Left colon (tissue), 2 donors: ENCODE measurements at regions not wholly inside any gene's neighbourhood (a gene's known extent, or its start where the extent isn't known, plus 50 kb on each side); places are given as distances from the start of the nearest gene placed in this dataset.

Experiments used
- ATAC-seq: fragments of 200-7000 bp; cut with Tn5 transposase; one replicate; pipeline ENCODE4 v1.9.1; 2020; ENCODE audit warnings: mild to moderate bottlenecking, moderate library complexity
- DNase-seq, 2 donors: peaks; one replicate each; pipeline ENCODE4 v3.0.0-alpha.2; 2020
- intact Hi-C, 2 donors: fragments of 100-400 bp; cut with DNase I in 1 of 2; cut with micrococcal nuclease in 1 of 2; formaldehyde crosslinking; loops; one replicate each; pipeline versions ENCODE4 v1.11.2 to v1.14.0; 2022; cut with DNase I, micrococcal nuclease
- donor health status: DM: no; HTN: no; CAD: no.
- donor health status: DM: yes; HTN: yes; CAD: no.

DNA sequence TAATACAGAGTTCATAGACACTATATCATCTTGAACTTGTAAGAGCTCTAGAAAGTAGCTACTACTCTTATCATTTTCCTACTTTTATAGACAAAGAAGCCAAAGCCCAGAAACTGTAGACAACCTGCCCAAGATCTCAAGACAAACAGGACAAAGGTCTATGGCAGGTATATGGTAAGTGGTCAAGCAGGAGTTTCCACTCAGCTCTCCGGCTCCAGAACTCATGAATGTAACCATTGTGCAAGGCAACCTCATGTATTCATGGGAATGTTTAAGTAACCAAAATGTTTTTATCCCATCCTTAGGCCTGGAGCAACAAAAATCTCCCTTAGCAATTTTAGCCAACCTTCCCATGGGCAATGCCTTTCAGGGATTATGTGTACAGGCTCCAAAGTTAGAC lies 163.4 kb upstream of the PUM3 start:
- intact Hi-C loops, result no loop called here
- no peak for DNase-seq
- peak; percentile 41 for ATAC-seq

DNA sequence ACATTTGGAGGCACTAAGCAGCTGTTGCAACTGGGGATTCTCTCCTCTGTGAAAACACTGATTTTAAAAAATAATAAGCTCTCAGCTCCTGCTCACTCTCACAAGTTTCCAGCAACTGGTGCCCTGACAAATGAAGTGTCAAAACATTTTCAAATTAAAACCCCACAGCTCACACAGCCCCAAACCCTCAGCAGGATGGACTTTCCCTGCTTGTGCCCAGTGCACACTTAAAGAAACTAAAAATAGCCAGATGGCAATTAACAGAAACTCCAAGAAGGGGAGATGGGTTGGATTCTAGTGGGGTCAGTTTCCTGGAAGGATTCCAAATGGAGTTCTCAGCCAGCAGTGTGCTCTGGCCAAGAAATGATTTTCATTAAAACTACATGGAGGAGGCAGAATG lies 163.0 kb upstream of the PUM3 start:
- intact Hi-C loops, result no loop called here
- DNase-seq (no peak), ATAC-seq (no peak)

DNA sequence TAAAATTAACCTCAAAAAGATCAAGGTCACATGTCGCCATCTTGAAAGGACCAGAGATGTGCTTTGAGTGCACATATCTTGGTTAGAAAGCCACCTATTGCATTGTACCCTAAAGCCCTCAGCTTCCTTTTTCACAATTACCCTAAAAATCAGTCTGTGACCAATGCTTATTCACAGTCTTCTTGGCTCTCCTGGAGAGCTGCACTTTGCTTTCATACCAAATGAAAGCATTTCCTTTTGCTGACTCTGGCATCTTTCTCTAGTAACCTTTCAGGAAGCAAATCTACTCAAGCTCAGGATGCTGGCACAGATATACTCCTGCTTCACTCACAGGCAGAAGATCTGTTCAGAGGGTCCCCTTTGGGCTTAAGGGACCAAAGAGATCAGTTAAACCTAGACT lies 160.7 kb upstream of the PUM3 start:
- intact Hi-C loops, result no loop called here
- ATAC-seq (no peak), DNase-seq (no peak)

DNA sequence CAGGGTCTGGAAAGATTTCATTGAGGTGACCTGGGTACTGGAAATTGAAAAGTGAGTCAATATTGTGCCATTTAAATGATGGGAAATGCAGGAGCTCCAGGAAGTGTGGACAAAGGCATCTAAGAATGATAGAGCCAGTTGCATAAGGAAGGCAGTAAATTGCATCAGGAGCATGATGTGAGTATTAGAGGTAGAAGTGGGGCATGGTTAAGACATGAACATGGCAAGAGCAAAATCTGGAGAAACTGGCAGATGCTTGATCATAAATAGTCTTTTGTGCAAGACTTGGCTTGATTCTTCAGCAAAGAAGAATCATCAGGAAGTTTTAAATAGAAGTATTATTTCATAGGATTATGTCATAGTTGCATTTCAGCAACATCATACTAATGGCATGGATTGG lies 157.4 kb upstream of the PUM3 start:
- DNase-seq (no peak), ATAC-seq (no peak)
- intact Hi-C loops, result no loop called here

DNA sequence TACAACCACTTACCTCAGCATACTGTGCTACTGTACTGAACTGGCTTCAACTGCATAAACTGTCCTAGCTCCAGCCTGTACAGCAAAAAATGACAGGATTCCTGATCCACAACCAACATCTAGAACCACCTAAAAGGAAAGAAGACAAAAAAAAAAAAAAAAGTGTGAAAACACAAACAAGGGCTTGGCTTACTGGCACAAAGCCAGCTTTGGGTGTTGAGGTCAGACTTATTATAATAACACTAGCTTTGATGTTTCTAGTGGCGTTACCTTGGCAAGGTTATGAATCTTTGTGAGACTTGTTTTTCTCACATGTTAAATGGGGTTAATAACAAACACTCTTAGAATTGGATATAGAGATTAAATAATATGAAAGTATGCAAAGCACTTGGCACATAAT lies 148.5 kb upstream of the PUM3 start:
- intact Hi-C loops, result no loop called here
- no peak for ATAC-seq
- DNase-seq, result peak in 1 of 2 donors; percentile 11

DNA sequence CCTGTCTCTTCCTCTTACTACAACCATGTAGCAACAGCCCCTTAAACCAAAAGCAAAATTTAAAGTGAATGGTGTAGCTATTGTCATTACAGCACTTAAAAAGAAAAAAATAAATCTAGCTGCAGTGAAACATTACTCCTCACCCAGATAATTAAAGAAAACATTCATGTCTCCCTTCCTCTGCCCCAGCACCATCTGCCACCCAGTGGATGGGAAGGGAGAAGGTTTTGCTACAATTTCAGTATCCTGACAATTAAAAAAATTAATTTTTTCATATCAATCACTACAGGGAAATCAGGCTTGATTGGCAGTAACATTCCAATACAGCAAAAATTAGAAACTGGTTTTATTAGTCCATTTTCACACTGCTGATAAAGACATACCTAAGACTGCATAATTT lies 147.4 kb upstream of the PUM3 start:
- ATAC-seq, result no peak
- intact Hi-C loops, result no loop called here
- no peak for DNase-seq

DNA sequence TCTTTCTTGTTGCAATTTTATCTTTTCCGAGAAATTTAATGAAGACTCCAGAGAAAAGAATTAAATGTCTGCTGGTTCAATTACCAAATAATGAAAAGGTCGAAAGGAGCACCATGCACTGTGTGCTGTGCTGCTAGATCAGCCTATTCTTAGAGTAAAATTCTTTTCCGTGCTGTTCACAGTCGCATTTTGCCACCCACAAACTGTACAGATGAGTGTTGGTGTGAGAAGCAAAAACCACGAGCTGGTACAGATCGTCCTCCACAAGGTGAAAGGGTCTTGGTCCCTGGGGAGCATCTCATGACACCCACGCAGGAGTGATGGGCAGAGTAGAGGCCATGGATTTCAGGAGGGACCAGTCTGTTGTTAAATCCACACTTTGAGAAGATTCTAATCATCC lies 143.8 kb upstream of the PUM3 start:
- DNase-seq (no peak), ATAC-seq (no peak)
- intact Hi-C loops, result no loop called here

DNA sequence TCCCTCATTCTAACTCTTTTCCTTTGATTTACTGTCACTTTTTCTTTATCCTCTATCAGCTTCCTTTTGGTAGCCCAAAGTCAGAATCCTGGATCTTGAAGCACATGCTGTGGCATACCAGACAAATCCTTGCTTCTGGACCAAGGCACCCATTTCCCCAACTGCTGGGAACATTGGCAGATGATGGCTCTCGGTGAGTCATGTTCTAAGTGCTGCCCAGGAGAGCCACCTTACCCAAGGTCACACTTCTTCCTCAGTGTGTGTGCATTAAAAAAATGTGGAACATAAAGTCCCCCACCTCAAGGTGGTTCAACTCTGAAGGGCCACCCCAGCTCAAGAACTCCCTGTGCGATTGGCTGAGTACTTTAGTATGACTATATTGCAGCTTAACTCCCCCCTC lies 141.4 kb upstream of the PUM3 start:
- intact Hi-C loops, result no loop called here
- no peak for ATAC-seq
- DNase-seq, result no peak

DNA sequence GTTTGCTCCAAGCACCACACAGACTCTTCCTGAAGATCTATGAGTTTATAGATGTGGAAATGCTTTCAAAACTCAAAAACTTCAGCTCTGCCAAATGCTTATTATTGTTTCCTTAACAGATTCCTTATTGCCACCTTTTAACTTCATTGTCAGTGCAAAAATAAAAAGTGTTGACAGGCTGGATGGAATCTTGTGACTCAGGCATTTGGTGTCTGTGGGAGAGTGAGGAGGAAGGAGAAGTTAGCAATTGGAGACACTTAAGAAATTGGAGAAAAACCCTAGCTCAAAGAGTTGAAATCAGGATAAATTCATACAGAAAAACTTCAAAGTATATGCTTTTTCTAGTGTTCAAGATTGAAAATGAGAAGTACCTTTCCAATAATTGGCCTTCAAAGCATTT lies 140.6 kb upstream of the PUM3 start:
- DNase-seq (no peak), ATAC-seq (no peak)
- intact Hi-C loops, result no loop called here

DNA sequence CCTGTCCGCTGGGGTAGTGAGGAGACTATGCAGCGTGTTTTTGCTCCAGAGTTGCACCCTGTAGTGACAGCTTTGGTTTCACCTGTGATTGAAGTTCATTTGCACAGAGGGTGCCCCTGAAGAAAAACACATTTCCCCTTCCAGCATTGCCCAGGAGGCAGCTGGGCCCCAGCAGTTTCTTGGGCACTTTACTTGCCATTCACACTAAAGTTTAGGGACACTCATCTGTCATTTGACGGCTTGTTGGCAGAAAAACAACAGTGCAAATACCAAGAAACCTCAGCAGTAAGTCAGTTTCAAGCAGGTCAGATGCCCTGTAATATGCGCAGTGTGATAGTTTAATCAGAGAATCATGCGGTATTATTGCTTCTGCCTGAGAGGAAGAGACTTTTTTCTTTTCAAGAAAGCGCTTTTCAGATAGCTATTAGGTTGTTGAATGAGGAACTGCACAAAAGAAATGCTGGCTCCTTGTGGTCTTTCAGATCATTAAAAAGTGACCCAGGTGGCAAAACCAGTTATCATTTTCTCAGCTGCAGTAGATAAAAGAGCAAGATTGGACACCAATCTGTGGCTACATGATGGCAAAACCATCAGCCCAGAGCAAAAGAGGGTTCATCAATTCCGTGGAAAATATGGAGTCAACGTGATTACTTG lies 136.2 kb upstream of the PUM3 start:
- intact Hi-C loops, result no loop called here
- ATAC-seq (no peak), DNase-seq (no peak)

DNA sequence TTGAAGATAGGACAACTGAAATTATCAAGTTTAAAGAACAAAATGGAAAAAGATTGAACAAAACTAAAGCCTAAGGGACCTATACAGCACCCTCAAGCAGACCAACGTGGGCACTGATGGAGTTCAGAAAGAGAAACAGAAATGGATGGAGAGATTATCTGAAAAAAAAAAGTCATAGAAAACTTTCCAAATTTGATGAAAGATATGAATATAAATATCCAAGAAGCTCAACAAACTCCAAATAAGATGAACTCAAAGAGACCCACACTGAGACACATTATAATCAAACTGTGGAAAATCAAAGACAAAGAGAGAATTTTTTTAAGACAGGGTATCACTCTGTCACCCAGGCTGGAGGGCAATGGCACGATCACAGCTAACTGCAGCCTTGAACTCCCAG lies 128.6 kb upstream of the PUM3 start:
- intact Hi-C loops, result no loop called here
- no peak for ATAC-seq
- no peak for DNase-seq

DNA sequence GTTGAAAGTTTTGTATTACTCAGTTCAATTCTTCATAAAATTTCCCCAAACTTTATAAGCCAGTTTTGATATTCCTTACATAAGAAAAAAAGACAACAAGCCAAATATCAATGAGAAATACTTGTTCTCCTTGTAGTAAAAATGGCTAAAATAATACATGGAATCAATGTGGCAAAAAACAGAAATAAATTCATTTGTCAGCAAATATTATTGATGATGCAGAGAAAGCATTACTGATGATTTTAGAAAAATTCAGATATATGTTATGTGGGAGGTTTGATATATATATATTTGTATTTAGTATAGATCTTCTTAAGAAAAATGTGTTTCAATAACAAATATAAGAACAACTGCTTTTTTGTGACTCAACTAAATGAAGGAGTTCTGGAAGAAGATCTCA lies 127.0 kb upstream of the PUM3 start:
- ATAC-seq (no peak), DNase-seq (no peak)
- intact Hi-C loops, result no loop called here

DNA sequence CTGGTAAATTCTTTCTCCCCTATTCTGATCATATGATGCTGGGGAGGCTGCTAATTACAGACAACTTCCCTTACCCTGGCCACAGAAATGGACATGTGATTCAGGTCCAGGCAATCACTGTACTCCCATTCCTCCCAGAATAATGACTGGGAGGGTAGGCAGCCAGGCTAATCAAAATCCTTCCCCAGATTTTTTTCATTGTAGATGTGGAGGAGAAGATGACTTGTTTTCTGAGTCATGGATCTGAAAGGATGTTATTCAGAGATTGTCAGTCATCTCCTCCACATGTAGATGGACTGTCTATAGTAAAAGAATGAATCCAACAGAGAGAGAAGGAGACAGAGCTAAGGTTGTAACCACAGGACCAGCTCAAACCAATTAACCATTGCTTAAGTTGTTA lies 123.9 kb upstream of the PUM3 start:
- ATAC-seq (no peak), DNase-seq (no peak)
- intact Hi-C loops, result no loop called here

DNA sequence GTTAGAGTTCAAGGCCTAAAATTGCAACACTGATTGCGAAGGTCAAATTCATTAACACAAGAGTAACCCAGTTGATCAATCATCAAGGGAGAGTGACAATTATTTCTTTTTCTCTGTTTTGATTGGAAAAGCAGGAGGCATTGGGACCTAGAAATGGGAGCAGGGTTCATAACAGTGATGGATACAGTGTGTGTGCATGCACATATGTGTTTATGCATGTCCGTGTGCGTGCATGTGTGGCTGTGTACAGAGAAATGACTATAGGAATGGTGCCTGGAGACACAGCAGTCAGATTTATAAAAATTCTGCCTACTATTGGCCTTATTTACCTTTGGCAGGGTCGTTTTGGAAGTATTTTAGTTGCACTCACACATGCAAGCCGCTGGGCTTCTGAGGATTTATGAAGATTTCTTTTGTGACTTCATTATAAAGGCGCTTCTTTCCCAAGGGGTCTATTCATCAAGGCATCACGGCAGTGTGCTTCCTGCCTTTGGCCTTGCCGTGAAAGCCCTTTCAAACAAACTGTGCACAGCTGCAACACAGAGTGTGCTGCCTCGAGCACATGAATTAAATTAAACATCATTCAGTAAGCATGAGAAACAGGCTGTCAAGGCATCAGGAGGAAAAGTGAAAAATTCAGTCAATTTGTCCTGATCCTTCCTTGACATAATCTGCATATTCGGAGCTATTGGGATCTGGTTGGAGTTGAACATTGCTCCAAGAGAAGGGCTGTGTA lies 122.8 kb upstream of the PUM3 start:
- DNase-seq, result no peak
- no peak for ATAC-seq
- intact Hi-C loops, result no loop called here

DNA sequence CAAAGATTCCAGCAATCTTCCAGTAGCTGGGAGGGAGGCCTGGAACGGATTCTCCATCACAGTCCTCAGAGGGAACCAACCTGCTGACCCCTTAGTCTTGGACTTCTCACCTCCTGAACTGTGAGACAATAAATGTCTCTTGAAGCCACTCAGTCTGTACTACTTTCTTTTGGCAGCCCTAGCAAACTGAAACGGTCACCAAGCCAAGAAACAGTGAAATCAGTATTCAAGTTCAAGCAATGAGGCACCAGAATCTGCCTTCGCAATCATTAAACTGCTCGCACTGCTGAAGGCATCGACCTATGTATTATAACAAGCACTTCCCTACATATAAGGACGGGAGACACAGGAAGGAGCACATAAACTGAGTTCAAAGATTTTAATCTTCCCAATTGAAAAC lies 120.6 kb upstream of the PUM3 start:
- ATAC-seq, result no peak
- DNase-seq, result no peak
- intact Hi-C loops, result no loop called here

DNA sequence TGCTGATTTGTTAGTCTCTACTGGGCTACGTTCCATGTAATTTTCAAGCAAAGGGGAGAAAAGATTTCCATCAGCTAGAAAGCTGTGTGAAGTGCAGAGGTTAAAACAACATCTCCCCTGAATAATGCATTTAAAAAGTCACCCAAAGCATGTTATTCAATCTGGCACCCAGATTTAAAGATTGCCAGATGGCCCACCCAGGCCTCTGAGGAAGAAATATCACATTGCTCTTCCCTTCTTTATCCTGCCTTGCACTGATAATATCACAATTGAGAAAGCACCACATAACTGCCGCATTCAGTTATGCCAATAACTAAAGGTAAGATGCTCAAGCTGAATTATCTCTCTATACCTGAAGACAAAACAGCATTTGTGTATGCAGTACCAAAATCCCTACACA lies 119.4 kb upstream of the PUM3 start:
- intact Hi-C loops, result no loop called here
- no peak for DNase-seq
- ATAC-seq, result no peak

DNA sequence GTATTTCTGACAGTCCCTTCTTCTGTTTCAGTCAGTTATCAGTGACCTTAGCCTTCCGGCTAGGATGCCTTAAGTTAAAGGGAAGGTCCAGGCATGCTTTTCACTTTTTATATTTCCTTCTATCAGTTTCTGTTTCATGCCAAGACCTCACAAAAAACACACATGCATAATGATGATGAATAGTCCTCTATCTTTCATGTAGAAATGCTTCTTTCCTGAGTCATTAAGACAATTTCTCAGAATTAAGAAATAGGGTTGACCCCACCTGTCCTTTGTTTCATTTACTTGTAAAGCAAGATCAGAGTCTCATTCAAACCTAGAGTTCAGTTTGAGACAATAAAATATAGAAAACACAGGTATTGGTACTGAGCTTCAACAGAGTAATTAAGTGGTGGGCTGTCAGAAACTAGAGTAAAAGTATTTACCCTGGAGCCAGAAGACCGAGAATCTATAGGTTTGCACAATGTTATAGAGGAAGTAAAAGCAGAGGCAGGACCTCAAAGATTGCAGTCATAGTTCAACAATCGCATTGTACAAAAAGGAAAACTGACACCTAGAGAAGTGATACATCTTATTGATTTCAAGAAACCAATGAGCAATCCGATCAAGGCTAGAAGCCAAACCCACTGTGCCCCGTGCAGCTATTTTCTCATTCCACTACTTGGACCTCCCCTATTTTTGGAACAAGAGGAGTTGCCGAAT lies 118.7 kb upstream of the PUM3 start:
- DNase-seq, result no peak
- no peak for ATAC-seq
- intact Hi-C loops, result no loop called here

DNA sequence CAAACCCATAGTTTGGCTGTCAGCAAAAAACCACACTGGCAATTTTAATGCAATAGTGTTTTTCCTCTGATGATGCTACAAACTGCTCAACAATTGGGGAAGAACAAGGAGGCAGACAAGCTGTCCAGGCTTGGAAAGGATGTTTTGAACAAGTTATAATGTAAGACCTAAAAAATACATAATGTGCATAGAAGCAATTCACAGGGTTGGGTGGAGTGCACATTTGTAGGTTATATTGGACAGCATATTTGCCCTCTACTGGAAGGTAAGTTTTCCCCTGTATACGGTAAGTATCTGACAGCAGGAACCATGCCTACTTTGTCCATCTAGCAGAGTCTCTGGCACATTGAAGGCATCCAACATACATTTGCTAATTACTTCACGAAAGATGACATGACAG lies 114.3 kb upstream of the PUM3 start:
- ATAC-seq (no peak), DNase-seq (no peak)
- intact Hi-C loops, result no loop called here

DNA sequence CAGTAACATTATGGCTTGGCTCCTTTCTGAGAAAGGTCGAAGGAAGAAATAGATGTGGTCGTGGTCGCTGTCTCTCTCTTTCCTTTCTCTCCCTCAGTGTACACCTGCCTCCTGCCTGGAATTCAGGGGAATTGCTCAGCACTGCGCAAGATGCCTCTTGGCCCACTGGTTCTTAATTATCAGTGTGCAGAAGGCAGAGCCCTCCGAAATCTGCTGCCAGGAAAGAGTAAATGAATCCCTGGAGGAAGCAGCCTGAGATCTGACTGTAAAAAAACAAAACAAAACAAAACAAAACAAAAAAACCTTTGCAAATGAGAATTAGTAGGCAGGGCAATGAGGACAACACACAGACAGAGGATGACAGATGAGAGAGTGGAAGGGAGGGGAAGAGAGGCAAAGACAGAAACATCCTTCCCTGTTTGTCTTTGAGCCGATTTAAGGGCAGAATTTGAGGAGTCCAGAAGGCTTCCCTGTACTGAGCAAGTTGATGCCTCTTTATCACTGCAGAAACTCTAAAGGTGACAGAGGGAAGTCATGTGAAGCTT lies 113.8 kb upstream of the PUM3 start:
- no peak for DNase-seq
- no peak for ATAC-seq
- intact Hi-C loops, result no loop called here

DNA sequence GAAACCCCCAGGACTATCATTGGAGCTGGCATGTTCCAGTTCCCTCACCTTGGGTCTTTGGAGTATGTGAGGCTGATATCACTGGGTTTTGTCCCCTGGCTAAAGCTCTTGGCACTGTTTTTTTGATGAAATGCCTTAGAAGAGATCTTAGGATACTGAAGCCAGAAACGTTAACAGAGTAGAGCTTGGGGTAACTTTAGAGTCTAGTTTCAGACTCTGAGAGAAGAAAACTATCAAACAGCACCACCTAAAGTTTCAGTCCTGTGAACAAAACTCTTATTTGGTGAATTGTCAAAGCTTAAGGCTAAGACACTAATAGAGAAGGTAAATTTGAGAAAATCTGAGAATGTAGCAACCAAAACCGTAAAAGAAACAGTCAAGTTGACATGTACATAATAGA lies 111.7 kb upstream of the PUM3 start:
- ATAC-seq, result no peak
- intact Hi-C loops, result no loop called here

More for the DNA sequence above, 111.7 kb upstream of the PUM3 start:
- DNase-seq, result no peak
